ENCODE measurements at regions not wholly inside any gene's neighbourhood (a gene's known extent, or its start where the extent isn't known, plus 50 kb on each side); places are given as distances from the start of the nearest gene placed in this dataset.

GRCh38 chr9:88803546-88804253 is 187.6 kb upstream of the S1PR3 start:
- no peak for DNase-seq (ENCODE audit: extremely low read depth, low read depth)
- no peak for TF ChIP-seq CTCF (IDR thresholded peaks at IDR 0.05; ENCODE audit: low read depth, low read length)

- TF ChIP-seq CTCF (IDR thresholded peaks at IDR 0.05; ENCODE audit: low read depth, low read length): no peak
- DNase-seq (ENCODE audit: extremely low read depth, low read depth): no peak
Measured at GRCh38 chr9:88804254-88804596, 187.0 kb upstream of the S1PR3 start.

GRCh38 chr9:88805217-88805943 is 185.9 kb upstream of the S1PR3 start:
- no peak for DNase-seq (ENCODE audit: extremely low read depth, low read depth)
- TF ChIP-seq CTCF (IDR thresholded peaks at IDR 0.05; ENCODE audit: low read depth, low read length): no peak

GRCh38 chr9:88807426-88807825 is 183.8 kb upstream of the S1PR3 start:
- no peak for TF ChIP-seq CTCF (IDR thresholded peaks at IDR 0.05; ENCODE audit: low read depth, low read length)
- no peak for DNase-seq (ENCODE audit: extremely low read depth, low read depth)

GRCh38 chr9:88808019-88808656 is 183.1 kb upstream of the S1PR3 start:
- no peak for TF ChIP-seq CTCF (IDR thresholded peaks at IDR 0.05; ENCODE audit: low read depth, low read length)
- DNase-seq (ENCODE audit: extremely low read depth, low read depth): peak; percentile 29

- TF ChIP-seq CTCF (IDR thresholded peaks at IDR 0.05; ENCODE audit: low read depth, low read length): no peak
- DNase-seq (ENCODE audit: extremely low read depth, low read depth): no peak
Measured at GRCh38 chr9:88808761-88809354, 182.4 kb upstream of the S1PR3 start.
